Mammary epithelial cell (primary cell): ENCODE measurements at regions not wholly inside any gene's neighbourhood (a gene's known extent, or its start where the extent isn't known, plus 50 kb on each side); places are given as distances from the start of the nearest gene placed in this dataset.
"Not testable (repeated sequence)": the region's sequence is repeated elsewhere in the genome, so short reads cannot be mapped to it uniquely, and the experiment has no call there.

Experiments
- EZH2 ChIP-seq: IDR thresholded peaks from 2 replicates; pipeline ENCODE4 v1.6.1; 2012; ENCODE audit warnings: low read length, inconsistent platforms, borderline replicate concordance
- TF ChIP-seq, protein P1 (sequence below), 2 donors: IDR thresholded peaks in 1 of 2; conservative IDR thresholded peaks in 1 of 2; 2 replicates each; pipeline ENCODE4 v1.5.1; 2011 to 2012; ENCODE audit warnings: inconsistent platforms in 2 of 2, low read length in 2 of 2, mild to moderate bottlenecking in 2 of 2, control low read depth in 1 of 2, low read depth in 1 of 2; ENCODE audit not compliant: insufficient read depth in 1 of 2; ENCODE audit errors: extremely low read depth in 1 of 2

DNA sequence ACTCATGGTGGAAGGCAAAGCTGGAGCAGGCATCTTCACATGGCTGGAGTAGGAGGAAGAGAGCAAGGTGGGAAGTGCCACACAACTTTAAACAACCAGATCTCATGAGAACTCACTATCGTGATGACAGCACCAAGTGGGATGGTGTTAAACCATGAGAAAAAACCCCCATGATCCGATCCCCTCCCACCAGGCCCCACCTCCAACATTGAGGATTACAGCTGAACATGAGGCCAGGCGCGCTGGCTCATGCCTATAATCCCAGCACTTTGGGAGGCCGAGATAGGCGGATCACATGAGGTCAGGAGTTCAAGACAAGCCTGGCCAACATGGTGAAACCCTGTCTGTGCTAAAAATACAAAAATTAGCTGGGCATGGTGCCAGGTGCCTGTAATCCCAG, 66.5 kb upstream of the CAPZB start:
- TF ChIP-seq, protein P1, sequence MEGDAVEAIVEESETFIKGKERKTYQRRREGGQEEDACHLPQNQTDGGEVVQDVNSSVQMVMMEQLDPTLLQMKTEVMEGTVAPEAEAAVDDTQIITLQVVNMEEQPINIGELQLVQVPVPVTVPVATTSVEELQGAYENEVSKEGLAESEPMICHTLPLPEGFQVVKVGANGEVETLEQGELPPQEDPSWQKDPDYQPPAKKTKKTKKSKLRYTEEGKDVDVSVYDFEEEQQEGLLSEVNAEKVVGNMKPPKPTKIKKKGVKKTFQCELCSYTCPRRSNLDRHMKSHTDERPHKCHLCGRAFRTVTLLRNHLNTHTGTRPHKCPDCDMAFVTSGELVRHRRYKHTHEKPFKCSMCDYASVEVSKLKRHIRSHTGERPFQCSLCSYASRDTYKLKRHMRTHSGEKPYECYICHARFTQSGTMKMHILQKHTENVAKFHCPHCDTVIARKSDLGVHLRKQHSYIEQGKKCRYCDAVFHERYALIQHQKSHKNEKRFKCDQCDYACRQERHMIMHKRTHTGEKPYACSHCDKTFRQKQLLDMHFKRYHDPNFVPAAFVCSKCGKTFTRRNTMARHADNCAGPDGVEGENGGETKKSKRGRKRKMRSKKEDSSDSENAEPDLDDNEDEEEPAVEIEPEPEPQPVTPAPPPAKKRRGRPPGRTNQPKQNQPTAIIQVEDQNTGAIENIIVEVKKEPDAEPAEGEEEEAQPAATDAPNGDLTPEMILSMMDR (conservative IDR thresholded peaks at IDR 0.05 in 1 of 2, IDR thresholded peaks at IDR 0.05 in 1 of 2; ENCODE audit: extremely low read depth in 1 of 2, insufficient read depth in 1 of 2, low read depth in 1 of 2, low read length in 2 of 2), result not testable (repeated sequence)
- not testable (repeated sequence) for TF ChIP-seq EZH2
